ENCODE measurements at regions not wholly inside any gene's neighbourhood (a gene's known extent, or its start where the extent isn't known, plus 50 kb on each side); places are given as distances from the start of the nearest gene placed in this dataset.

DNA sequence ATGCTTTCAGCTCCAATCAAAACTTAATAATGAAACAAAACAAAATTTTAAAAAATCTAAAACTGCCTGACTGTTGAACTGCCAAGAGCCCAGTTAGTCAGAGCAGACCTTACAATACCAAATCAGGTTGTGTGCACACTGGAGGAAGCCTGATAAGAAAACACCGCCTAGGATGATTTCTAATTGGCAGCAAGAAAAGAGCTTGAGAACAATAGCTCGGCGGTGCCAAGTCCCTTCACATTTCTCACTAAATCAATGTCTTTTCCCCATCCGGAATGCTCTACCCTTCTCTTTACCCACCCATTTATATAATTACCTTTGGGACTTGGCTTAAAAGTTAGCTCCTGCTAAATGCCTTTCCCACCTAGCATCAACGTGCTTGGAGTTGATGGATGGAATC lies 256.7 kb downstream of the C12orf75 start:
- no peaks in the 10 kb centered on the region for H3K27me3 ChIP-seq (ENCODE audit: control insufficient read depth, insufficient read depth, low read length, poor library complexity, severe bottlenecking)
- no peaks in the 10 kb centered on the region for H3K4me1 ChIP-seq (ENCODE audit: control insufficient read depth, insufficient read depth, low read length)
- WGBS, 2 experiments (ENCODE audit: insufficient coverage in 1 of 2, insufficient read length in 1 of 2) = 89 to 90% methylated on average over 3 to 5 of the region's 5 CpGs
- Mint-ChIP-seq H3K9me3 (no peaks in the 10 kb centered on the region), H3K4me3 (no peak overlapping the region), H3K27me3 (ENCODE audit: insufficient read depth) (no peaks in the 10 kb centered on the region), H3K4me1 (no peaks in the 10 kb centered on the region), H3K27ac (no peak overlapping the region), H3K36me3 (ENCODE audit: low read depth) (no peaks in the 10 kb centered on the region)
- no peak for DNase-seq
- H3K9ac ChIP-seq (ENCODE audit: extremely low read depth, low read length, poor library complexity, severe bottlenecking) = no peak overlapping the region
- no peak overlapping the region for H3K27ac ChIP-seq (ENCODE audit: low read depth, low read length)
- H3K36me3 ChIP-seq (ENCODE audit: control insufficient read depth, insufficient read depth, low read length) = no peaks in the 10 kb centered on the region
- peaks cover 10% of the 10 kb centered on the region for H3K9me3 ChIP-seq (ENCODE audit: control insufficient read depth, low read length)
- no peak overlapping the region for H3K4me3 ChIP-seq (ENCODE audit: low read length)
- TF ChIP-seq, protein P1, sequence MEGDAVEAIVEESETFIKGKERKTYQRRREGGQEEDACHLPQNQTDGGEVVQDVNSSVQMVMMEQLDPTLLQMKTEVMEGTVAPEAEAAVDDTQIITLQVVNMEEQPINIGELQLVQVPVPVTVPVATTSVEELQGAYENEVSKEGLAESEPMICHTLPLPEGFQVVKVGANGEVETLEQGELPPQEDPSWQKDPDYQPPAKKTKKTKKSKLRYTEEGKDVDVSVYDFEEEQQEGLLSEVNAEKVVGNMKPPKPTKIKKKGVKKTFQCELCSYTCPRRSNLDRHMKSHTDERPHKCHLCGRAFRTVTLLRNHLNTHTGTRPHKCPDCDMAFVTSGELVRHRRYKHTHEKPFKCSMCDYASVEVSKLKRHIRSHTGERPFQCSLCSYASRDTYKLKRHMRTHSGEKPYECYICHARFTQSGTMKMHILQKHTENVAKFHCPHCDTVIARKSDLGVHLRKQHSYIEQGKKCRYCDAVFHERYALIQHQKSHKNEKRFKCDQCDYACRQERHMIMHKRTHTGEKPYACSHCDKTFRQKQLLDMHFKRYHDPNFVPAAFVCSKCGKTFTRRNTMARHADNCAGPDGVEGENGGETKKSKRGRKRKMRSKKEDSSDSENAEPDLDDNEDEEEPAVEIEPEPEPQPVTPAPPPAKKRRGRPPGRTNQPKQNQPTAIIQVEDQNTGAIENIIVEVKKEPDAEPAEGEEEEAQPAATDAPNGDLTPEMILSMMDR (conservative IDR thresholded peaks at IDR 0.05) = no peak

DNA sequence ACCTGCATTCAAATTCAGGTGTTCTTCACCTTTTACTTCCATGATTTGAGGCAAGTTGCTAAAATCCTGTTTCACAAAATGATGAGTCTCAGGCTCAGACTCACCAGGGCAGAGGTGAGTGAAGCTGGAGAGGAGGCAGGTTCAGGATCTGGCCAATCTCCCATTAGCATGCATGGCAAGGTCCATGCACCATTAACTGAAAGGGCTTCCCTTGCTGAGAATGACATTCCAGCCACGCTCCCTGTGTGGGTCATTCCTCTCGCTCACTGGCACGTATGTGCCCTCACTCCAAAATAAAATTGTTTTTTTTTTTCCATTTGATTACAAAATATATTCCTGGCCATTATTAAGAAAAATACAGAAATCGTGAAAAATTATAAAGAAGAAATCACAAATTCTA lies 257.6 kb downstream of the C12orf75 start:
- Histone ChIP-seq H3K27ac (ENCODE audit: low read depth, low read length) (no peak overlapping the region), H3K9ac (ENCODE audit: extremely low read depth, low read length, poor library complexity, severe bottlenecking) (no peak overlapping the region), H3K9me3 (ENCODE audit: control insufficient read depth, low read length) (peaks cover 10% of the 10 kb centered on the region), H3K4me3 (ENCODE audit: low read length) (no peak overlapping the region), H3K27me3 (ENCODE audit: control insufficient read depth, insufficient read depth, low read length, poor library complexity, severe bottlenecking) (no peaks in the 10 kb centered on the region), H3K36me3 (ENCODE audit: control insufficient read depth, insufficient read depth, low read length) (no peaks in the 10 kb centered on the region), H3K4me1 (ENCODE audit: control insufficient read depth, insufficient read depth, low read length) (no peaks in the 10 kb centered on the region)
- no peak for DNase-seq
- WGBS, 2 experiments (ENCODE audit: insufficient coverage in 1 of 2, insufficient read length in 1 of 2) = 99 to 100% methylated on average over 2 to 4 of the region's 4 CpGs
- no peaks in the 10 kb centered on the region for H3K36me3 Mint-ChIP-seq (ENCODE audit: low read depth)
- H3K27ac Mint-ChIP-seq = no peak overlapping the region
- no peaks in the 10 kb centered on the region for H3K27me3 Mint-ChIP-seq (ENCODE audit: insufficient read depth)
- no peak overlapping the region for H3K4me3 Mint-ChIP-seq
- no peaks in the 10 kb centered on the region for H3K4me1 Mint-ChIP-seq
- H3K9me3 Mint-ChIP-seq = no peaks in the 10 kb centered on the region
- TF ChIP-seq, protein P1 (conservative IDR thresholded peaks at IDR 0.05) = no peak

DNA sequence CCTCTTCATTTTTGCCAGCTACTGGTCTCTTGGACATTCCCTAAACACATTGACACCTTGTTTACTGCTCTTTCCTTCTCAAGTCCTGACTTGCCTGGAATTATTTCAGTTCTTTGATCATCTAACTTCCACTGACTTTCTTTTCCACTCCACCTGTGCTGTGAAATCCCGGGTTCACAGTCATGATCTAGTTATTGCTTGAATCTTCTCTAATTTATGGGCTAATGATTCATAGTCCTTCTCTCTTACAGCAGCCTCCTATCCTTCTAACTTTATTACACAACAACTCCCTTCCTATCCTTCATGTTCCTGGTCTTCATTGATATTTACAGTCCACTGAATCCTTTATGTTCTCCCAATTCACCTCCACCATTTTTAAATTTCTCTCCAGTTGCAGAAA lies 260.1 kb downstream of the C12orf75 start:
- Histone ChIP-seq H3K4me1 (ENCODE audit: control insufficient read depth, insufficient read depth, low read length) (no peaks in the 10 kb centered on the region), H3K4me3 (ENCODE audit: low read length) (no peak overlapping the region), H3K9ac (ENCODE audit: extremely low read depth, low read length, poor library complexity, severe bottlenecking) (no peak overlapping the region), H3K36me3 (ENCODE audit: control insufficient read depth, insufficient read depth, low read length) (no peaks in the 10 kb centered on the region), H3K27ac (ENCODE audit: low read depth, low read length) (no peak overlapping the region), H3K27me3 (ENCODE audit: control insufficient read depth, insufficient read depth, low read length, poor library complexity, severe bottlenecking) (no peaks in the 10 kb centered on the region), H3K9me3 (ENCODE audit: control insufficient read depth, low read length) (peaks cover 10% of the 10 kb centered on the region)
- peak; percentile 13 for DNase-seq
- Mint-ChIP-seq H3K4me1 (no peaks in the 10 kb centered on the region), H3K4me3 (no peak overlapping the region), H3K9me3 (no peaks in the 10 kb centered on the region), H3K27me3 (ENCODE audit: insufficient read depth) (peaks cover under 1% of the 10 kb centered on the region), H3K36me3 (ENCODE audit: low read depth) (no peaks in the 10 kb centered on the region), H3K27ac (no peak overlapping the region)
- TF ChIP-seq, protein P1 (conservative IDR thresholded peaks at IDR 0.05) = no peak
- WGBS, 2 experiments (ENCODE audit: insufficient coverage in 1 of 2, insufficient read length in 1 of 2) = 94 to 100% methylated on average over 1 of the region's 1 CpG

All from endodermal cell (in vitro differentiated cells).